H1 (cell line): ENCODE measurements at regions not wholly inside any gene's neighbourhood (a gene's known extent, or its start where the extent isn't known, plus 50 kb on each side); places are given as distances from the start of the nearest gene placed in this dataset.

Source experiments
- CEBPB ChIP-seq: IDR thresholded peaks from 2 replicates; pipeline ENCODE4 v1.6.1; 2012; ENCODE audit warnings: low read depth, low read length
- TF ChIP-seq, protein P1 (sequence below), 3 experiments: IDR thresholded peaks; 1 replicate in 2 of 3; 2 replicates in 1 of 3; pipeline versions ENCODE4 v1.5.1 to v1.6.1; 2011; ENCODE audit warnings: low read length in 3 of 3, mild to moderate bottlenecking in 3 of 3, inconsistent platforms in 2 of 3, low read depth in 1 of 3, moderate library complexity in 1 of 3; ENCODE audit not compliant: insufficient read depth in 1 of 3; ENCODE audit errors: control extremely low read depth in 1 of 3

DNA sequence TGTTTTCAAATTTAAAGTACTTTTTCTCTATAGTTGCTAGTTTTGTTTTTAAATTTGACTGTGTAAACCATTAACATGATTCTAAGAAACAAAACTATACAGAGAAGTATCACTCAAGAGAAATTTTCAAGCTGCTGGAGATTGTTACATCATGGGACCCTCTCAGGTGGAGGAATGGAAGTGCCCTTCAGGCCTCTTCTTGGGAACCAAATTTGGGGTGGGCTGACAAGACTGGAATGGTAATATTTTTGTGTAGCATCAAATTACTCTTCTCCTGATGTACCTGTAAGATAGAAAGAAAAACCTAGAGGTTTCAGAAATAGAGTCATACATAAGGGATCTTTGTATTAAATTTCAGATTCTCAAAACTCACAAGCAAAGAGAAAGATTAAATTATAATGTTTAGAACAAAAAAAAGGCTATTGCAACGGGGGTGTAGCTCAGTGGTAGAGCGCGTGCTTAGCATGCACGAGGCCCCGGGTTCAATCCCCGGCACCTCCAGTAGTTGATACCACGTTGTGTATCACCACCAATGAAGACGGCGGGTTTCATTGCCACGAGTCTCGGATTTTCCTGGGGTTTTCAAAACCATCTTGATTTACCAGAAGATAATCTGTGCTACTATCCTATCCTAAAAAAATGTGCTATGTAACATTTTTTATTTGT is 193.7 kb downstream of the GPX5 start (continued):
- TF ChIP-seq, protein P1, sequence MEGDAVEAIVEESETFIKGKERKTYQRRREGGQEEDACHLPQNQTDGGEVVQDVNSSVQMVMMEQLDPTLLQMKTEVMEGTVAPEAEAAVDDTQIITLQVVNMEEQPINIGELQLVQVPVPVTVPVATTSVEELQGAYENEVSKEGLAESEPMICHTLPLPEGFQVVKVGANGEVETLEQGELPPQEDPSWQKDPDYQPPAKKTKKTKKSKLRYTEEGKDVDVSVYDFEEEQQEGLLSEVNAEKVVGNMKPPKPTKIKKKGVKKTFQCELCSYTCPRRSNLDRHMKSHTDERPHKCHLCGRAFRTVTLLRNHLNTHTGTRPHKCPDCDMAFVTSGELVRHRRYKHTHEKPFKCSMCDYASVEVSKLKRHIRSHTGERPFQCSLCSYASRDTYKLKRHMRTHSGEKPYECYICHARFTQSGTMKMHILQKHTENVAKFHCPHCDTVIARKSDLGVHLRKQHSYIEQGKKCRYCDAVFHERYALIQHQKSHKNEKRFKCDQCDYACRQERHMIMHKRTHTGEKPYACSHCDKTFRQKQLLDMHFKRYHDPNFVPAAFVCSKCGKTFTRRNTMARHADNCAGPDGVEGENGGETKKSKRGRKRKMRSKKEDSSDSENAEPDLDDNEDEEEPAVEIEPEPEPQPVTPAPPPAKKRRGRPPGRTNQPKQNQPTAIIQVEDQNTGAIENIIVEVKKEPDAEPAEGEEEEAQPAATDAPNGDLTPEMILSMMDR (IDR thresholded peaks at IDR 0.05; ENCODE audit: control extremely low read depth in 1 of 3, insufficient read depth in 1 of 3, low read depth in 1 of 3, low read length in 3 of 3) = no peak
- TF ChIP-seq CEBPB = 0 out of 2 replicates have a peak, but pooled peaks have one; percentile 28
- TF ChIP-seq, all 59 proteins: peak for 7
